GM19023 (cell line): ENCODE measurements at regions not wholly inside any gene's neighbourhood (a gene's known extent, or its start where the extent isn't known, plus 50 kb on each side); places are given as distances from the start of the nearest gene placed in this dataset.
"Not testable (repeated sequence)": the region's sequence is repeated elsewhere in the genome, so short reads cannot be mapped to it uniquely, and the experiment has no call there.

Experiments
- ATAC-seq: cut with Tn5 transposase; IDR thresholded peaks from one replicate; pipeline ENCODE4 v1.9.1; 2021; ENCODE audit warnings: mild to moderate bottlenecking, moderate library complexity; ENCODE audit not compliant: unreplicated experiment

DNA sequence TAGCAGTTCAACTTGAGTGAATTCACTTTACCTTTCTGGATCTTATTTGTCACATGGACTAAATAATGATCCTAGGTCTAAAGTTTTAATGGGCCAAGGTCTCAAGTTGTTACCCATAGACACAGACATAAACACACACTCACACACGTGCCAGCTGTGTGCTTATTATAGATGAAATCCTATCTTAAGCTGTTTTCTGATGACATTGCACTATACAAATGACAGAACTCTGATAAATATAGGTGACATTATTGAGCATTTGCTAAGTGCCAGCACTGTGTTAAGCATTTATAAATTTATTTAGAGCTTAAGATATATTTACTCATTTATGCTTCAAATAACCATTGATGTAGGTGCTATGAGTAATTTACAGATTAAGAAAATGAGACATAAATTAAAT, 474.4 kb upstream of the NR5A2 start:
- no peak for ATAC-seq

DNA sequence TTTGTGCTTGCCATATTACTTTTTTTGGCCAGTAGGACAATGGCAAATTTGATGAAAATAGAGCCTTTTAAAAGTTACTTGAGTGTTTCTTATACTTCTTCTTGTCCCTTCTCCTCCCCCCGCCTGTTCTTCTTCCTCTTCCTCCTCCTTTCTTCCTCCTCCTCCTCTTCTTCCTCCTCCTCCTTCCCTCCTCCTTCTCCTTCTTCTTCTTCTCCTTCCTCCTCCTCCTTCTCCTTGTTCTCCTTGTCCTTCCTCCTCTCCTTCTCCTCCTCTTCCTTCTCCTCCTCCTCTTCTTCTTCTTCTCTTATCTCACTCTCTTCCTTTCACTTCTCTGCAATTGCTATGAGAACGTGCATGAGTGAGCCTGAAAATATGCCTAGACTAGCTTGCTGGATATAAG, 466.2 kb upstream of the NR5A2 start:
- no peak for ATAC-seq

DNA sequence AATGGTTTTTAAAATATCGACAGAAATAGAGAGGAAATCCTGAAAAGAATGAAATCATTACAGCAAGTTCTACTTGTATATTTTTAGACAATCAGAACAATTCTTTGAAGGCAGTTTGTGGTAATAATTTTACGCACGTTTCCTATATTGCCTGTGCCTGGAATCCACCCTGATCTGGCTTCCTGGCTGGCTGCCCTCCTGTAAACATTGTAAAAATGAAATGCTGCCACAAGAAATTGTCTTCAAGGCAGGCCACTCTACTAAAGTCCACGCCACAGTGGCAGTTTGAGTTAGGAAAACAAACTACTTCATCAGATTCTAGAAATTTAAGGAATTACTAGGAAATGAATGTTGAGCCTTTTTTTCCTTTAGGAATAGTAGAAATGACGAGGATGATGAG, 454.5 kb upstream of the NR5A2 start:
- ATAC-seq = no peak

DNA sequence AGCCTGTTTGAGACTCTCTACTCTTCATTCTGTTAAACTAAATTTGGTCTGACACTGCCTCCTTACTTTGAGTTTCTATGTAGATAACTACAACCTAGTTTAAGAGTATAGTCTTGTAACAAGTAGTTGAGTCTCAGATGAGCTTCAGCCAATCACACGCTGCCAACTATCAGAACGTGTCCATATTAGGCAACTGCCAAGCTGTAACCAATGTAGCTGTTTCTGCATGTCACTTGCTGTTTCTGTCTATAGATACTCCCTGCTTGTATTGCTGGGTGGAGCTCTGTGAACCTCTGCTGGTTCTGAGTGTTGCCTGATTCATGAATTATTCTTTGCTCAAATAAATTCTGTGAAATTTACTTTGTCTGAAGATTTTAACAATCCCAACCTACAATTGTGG, 452.6 kb upstream of the NR5A2 start:
- ATAC-seq = no peak

DNA sequence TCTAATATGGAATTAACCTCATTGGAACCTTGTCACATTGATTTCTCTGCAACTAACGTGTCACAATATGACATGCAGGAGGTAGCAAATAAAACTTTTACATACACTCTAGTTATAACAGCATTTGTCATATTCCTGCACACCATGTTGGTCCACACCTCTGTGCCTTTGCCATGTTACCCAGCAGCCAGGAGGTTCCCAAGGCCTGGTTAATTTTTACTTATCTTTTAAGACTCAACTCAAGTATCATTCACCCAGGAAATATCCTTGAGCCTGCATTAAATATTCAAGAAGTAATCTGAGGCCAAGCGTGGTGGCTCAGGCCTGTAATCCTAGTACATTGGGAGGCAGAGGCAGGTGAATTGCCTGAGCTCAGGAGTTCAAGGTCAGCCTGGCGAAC, 447.2 kb upstream of the NR5A2 start:
- no peak for ATAC-seq

DNA sequence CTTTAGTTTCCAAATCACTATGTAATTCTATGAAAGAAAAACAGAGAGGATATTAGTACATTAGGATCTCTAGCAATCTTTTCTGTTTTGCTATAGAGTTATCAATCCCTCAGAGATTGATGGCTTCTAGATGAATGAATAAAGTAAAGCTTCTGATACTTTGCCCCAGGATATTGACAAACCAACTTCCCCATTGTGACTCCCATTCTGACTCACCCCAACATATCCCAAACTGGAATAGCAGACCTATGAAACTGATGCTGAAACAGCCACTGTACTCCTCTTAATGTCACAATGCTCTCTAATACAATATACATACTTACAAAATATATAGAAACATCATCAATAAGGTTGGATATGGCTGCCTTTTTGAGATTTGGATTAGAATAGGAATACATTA, 442.1 kb upstream of the NR5A2 start:
- ATAC-seq = no peak

DNA sequence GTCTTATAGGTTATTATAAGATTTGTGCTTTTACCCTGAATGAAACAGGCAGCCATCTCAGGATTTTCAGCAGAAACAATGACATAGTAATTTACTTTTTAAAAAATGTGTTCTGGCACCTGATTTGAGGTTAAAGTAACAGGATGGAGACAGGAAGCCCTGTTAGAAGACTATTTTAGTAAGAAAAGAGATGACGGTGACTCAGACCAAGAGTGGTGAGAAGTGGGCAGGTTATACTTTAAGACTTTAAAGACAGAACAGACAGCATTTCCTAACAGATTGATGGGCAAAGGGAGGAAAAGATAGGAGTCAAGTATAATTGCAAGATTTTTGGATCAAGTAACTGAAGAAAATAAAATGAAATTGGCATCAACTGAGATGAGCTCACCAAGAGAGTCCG, 436.8 kb upstream of the NR5A2 start:
- ATAC-seq = no peak

DNA sequence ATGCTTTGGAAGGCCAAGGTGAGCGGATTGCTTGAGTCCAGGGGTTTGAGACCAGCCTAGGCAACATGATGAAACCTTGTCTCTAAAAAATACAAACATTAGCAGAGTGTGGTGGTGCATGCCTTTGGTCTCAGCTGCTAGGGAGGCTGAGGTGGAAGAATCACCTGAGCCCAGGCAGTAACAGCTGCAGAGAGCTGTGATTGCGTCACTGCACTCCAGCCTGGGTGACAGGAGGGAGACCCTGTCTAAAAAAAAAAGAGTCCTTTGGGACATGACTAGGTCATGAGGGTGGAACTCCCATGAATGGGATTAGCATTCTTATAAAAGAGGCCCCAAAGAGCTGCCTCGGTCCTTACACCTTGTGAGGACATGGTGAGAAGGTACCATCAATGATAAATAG, 436.0 kb upstream of the NR5A2 start:
- ATAC-seq = no peak

DNA sequence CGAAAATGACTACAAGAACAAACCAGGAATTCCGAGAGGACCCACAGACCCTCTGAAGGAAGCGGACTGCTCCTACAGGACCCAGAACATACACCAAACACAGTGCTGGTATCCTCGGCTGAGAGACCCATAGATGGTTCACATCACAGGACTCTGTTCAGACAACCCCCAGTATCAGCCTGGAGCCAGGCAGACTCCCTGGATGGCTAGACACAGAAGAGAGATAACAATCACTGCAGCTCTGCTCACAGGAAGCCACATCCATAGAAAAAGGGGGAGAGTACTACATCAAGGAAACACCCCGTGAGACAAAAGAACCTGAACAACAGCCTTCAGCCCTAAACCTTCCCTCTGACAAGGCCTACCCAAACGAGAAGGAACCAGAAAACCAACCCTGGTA, 434.0 kb upstream of the NR5A2 start:
- ATAC-seq = no peak

DNA sequence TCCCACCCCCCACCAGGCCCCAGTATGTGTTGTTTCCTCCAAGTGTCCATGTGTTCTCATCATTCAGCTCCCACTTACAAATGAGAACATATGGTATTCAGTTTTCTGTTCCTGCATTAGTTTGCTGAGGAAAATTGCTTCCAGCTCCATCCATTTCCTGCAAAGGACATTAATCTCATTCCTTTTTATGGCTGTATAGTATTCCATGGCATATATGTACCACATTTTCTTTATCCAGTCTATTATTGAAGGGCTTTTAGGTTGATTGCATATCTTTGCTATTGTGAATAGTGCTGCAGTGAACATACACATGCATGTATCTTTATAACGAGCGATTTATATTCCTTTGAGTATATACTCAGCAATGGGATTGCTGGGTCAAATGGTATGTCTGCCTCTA, 431.1 kb upstream of the NR5A2 start:
- ATAC-seq = not testable (repeated sequence)

DNA sequence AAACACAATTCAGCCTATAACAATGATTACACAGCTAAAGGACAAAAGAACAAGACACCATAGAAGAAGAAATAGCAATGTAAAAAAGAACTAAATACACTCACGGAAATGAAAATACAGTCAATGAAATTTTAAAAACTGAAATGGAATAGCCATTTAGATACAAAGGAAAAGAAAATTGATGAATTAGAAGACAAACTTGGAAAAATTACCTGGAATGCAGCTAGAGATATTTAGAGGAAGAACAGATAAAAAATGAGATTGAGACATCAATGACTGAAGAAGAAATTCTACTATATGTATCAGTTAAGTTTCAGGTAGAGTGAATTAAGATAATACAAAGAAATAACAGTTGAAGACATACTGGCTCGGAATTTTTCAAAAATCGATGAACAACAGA, 430.4 kb upstream of the NR5A2 start:
- ATAC-seq = no peak

DNA sequence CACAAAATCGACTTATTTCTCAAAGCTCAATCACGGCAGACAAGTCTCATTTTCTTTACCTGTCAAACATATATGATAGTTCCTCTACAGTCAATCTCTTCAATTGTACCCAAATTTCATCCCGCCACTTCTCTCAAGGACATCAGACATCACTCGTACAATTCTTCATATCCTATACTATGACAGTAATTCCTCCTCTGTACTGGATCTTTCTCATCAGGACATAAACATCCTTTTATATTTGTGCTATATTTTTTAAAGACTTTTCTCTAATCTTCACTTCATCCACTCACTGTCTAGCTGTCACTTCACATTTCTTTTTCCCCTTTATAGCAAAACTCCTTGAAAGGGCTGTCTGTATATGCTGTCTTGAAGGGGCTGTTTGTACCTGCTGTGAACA, 419.1 kb upstream of the NR5A2 start:
- ATAC-seq = no peak

DNA sequence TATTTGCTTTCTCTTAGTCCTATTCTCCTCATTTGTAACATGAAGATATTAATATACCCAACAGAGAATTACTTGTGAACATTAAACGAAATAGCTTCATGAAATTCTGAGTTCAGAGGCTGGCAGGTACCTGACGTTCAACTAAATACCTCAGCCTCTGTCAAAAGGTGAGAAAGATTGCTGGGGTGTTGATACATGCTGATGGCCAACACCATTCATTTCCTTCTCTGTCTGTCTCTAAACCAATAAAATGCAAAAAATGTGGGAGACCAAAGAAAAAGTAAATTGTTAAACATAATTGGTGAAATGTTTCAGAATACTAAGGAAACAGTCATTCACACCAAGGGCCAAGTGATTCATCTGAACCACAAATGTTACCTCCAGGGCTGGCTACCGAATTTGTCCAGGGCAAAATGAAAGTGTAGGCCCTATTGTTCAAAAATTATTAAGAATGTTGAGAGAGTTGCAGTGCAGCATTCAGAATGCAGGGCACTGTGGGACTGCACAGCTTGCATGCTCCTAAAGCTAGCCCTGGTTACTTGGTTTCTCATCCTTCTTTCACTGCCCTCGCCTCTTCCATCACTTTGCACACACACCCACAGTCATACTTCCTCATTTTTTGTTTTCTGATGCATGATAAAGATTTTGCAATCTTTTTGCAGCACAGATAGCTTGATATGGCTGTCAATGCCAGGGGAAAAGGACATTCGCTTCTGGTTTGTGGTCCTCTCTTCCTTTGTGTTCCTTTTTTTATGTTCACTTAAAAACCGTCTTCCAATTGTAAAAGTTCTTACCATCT, 414.3 kb upstream of the NR5A2 start:
- ATAC-seq = no peak

DNA sequence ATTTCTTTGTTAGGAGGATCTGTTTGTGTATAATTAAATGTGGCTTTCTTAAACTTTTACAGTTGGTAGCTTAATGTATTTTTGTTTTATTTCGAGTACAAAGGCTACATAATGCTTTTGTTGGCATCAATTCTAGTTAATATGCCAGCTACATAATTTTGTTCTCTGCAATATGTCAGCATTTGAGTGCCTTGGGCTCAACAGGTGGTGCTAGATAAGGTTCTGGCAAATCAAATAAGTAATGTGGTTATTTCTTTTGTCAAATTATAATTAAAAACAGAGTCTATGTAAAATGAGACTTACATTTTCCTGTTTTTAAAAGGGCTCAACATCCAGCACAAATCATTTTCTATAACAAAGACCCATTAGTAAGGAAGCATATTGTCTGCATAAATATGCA, 410.6 kb upstream of the NR5A2 start:
- no peak for ATAC-seq

DNA sequence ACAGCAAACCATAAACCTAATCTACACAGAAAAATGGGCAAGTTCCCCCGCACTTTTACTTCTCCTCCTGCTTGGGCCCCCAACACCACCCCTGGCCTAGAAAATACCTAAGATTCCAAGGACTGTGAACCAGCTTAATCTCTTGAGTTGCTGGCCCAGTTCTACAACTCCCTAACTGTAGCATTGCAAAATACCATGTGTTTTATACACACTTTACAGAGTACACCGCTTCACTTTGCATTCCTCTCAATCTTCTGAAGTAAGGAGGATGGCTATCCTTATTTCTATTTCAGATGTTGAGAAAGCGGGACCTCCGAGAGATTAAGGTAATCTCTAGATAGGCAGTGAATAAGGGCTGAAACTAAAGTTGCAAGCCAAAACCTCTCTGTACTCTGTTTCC, 408.3 kb upstream of the NR5A2 start:
- ATAC-seq = no peak

DNA sequence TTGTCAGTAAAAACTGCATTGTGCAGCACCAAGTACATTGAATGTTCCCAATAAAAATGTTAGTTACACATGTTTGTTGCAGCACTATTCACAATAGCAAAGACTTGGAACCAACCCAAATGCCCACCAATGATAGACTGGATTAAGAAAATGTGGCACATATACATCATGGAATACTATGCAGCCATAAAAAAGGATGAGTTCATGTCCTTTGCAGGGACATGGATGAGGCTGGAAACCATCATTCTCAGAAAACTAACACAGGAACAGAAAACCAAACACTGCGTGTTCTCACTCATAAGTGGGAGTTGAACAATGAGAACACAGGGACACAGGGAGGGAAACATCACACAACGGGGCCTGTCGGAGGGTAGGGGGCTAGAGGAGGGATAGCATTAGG, 401.3 kb upstream of the NR5A2 start:
- not testable (repeated sequence) for ATAC-seq

DNA sequence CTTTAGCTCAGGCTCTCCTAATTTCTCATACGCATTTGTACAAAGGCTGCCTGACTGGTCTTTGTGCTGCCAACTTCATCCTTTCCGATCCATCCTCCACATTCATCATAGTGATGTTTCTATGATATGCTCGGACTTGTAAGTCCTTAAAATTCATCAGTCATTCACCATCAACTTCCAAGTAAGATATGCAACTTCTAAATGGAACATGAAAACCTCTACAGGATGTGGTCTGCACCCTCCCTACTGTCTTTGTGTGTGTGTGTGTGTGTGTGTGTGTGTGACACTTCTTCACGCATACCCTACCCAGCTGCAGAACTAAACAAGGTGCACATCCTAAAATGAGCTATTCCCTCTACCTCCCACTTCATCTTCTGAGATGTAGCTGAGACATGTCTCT, 397.9 kb upstream of the NR5A2 start:
- ATAC-seq = no peak

DNA sequence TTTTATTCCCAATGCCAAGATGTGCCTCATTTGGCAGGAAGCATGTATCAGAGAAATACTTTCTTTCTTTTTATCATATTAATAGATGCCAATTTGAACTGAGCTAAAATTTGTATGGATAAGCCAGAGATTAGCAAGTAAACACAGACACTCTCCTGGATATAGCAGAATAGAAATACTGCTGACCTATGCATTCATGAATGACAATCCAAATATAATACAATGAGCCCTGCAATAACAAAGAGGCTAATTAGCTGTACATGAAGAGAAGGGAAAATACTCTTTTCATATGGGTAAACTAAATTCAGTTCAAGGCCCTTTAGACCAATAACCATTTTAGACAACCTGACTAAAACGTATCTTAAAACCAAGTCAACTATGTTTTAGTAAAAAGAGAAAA, 388.1 kb upstream of the NR5A2 start:
- ATAC-seq = no peak

DNA sequence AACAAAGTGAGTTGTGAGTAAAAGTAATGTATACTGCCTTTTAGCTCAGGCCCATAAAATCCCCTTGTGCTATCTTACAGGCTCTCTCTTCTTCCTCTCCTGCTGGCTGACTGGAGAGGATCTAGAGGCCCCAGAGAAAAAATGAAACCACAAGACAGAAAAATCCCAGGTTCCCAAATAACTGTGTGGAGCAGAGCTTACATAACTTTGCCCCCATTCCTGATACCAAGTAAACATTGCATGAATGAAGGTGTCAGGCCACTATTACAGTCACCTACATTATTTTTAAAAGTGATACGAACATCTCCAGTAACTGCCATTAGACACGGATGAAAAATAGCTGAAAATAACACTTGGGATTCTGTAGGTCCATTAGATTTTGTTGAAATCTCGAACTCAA, 386.0 kb upstream of the NR5A2 start:
- no peak for ATAC-seq

DNA sequence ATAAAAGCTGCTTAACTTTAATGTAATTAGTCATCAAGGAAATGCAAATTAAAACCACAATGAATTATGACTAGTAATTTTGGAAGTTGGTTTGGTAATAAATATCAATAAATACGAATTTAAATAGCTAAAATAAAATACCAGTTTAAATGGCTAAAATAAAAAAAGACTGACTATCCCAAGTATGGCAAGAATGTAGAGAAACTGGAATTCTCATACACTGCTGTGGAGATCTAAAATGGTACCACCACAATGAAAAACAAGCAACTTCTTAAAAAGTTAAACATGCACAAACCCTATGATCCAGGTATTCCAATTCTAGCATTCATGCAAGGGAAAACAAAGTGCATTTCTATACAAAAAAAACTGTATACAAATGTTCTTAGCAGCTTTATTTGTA, 382.6 kb upstream of the NR5A2 start:
- no peak for ATAC-seq

DNA sequence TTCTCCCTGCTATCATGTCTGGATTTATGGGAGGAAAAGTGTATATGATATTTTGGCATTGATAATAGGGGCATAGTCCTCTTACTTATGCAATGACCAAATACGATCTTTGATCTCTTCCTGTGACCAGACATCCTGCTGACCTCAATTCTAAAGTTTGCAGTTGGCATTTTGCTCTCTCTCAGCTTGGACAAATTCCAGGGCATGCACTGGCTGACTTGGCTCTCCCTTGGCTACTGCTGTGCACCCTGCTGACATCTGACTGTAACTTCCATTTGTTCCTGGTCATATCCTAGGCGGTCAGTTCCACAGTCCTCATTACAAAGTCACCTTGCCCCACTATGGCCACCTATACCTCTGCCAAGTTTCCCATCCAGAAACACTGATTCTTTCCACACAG, 380.7 kb upstream of the NR5A2 start:
- no peak for ATAC-seq

DNA sequence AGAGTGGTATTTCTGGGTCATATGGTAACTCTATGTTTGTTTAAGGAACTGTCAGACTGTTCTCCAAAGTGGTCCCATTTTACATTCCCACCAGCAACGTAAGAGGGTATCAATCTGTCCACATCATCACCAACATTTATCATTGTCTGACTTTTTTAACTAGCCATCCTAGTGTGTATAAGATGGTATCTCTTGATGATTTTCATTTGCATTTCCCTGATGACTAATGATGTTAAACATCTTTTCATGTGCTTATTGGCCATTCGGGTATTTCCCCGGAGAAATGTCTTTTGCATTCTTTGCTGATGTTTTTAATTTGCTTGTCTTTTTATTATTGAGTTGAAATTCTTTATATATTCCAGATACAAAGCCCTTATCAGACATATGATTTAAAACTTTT, 370.1 kb upstream of the NR5A2 start:
- ATAC-seq = no peak

DNA sequence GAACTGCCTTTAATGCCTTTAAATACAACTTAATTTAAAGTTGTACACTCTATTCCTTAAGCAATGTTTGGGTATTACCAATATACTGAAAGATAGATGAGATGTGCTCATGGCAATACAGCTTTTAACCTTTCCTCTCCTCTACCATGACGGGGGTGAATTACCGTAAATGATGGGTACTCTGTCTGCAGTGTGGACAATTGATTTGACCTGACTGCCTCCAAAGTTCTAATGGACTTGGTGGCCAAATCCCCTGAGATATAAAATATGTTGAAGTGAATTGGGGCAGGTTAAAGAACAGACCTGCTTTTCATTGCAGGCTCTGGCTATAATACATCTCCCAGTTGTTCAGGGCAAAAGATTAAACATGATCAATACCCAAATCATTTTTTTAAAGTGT, 367.4 kb upstream of the NR5A2 start:
- ATAC-seq = no peak
